Heart right ventricle (tissue), 16 donors: ENCODE measurements at regions not wholly inside any gene's neighbourhood (a gene's known extent, or its start where the extent isn't known, plus 50 kb on each side); places are given as distances from the start of the nearest gene placed in this dataset.

Source experiments
- ATAC-seq, 8 donors: fragments of 200-7000 bp; cut with Tn5 transposase; one replicate each; pipeline ENCODE4 v1.9.1; 2020; ENCODE audit warnings: mild to moderate bottlenecking in 8 of 8, moderate library complexity in 8 of 8, moderate number of reproducible peaks in 1 of 8
- DNase-seq, 2 donors: peaks; one replicate each; pipeline ENCODE4 v3.0.0-alpha.2; 2020
- H3K27ac ChIP-seq, 10 donors: fragments of 200-600 bp; sonication (generic) in 2 of 10; one replicate each; pipeline versions ENCODE4 v1.5.0 to v1.8.0; 2020 to 2022; ENCODE audit warnings: mild to moderate bottlenecking in 3 of 10
- H3K27me3 ChIP-seq, 7 donors: fragments of 200-600 bp; one replicate each; pipeline ENCODE4 v1.8.0; 2021 to 2022; ENCODE audit warnings: mild to moderate bottlenecking in 2 of 7
- H3K36me3 ChIP-seq, 9 donors: fragments of 200-600 bp; sonication (generic) in 1 of 9; one replicate each; pipeline versions ENCODE4 v1.5.0 to v1.8.0; 2020 to 2022; ENCODE audit warnings: mild to moderate bottlenecking in 2 of 9
- H3K4me1 ChIP-seq, 9 donors: fragments of 200-600 bp; sonication (generic) in 1 of 9; one replicate each; pipeline versions ENCODE4 v1.5.0 to v1.8.0; 2020 to 2022; ENCODE audit warnings: mild to moderate bottlenecking in 4 of 9
- H3K4me3 ChIP-seq, 10 donors: fragments of 200-600 bp; sonication (generic) in 2 of 10; one replicate each; pipeline versions ENCODE4 v1.5.0 to v1.8.0; 2020 to 2022; ENCODE audit warnings: mild to moderate bottlenecking in 7 of 10, moderate library complexity in 2 of 10
- H3K9me3 ChIP-seq, 11 donors: fragments of 200-600 bp in 10 of 11; sonication (generic) in 2 of 11; one replicate each; pipeline versions ENCODE4 v1.5.0 to v1.8.0; 2013 to 2022; ENCODE audit warnings: mild to moderate bottlenecking in 2 of 11, control low read depth in 1 of 11, moderate library complexity in 1 of 11
- WGBS, 2 donors: extraction: QIAGEN DNeasy Blood & Tissue Kit; methylation state at CpG; one replicate each; pipeline ENCODE4 v1.1.7; 2013; ENCODE audit warnings: inconsistent platforms in 1 of 2; 5-methylcytosine and 5-hydroxymethylcytosine counted together
- intact Hi-C, 10 donors: fragments of 100-400 bp; cut with DNase I; formaldehyde crosslinking; loops; one replicate each; pipeline versions ENCODE4 v1.11.1 to v1.14.2; 2022
- TF ChIP-seq, protein P1 (sequence below), 9 donors: fragments of 200-600 bp; sonication (generic) in 2 of 9; IDR thresholded peaks; one replicate each; pipeline versions ENCODE4 v1.5.0 to v1.8.0; 2021 to 2022; ENCODE audit warnings: antibody characterized with exemption in 9 of 9, mild to moderate bottlenecking in 5 of 9, moderate library complexity in 1 of 9
- donor health status: Arrhythmogenic right ventricular cardiomyopathy.
- donor health status: ischemic (EF 13 %, LVEDD 7.1; RV severe dilation, severe dysfunction).
- donor health status: healthy with polysubstance abuse.
- donor health status: DM: no; HTN: yes; CAD: no.
- donor health status: DM: no; HTN: no; CAD: no.
- donor health status: ischemic (EF 25% LVEDD 6.9; RV normal size, moderate dysfunction).
- donor health status: ischemic (EF 25% LVEDD 5.7; RV mildly dilated, moderate dysfunction).
- donor health status: healthy.
- donor health status: DM: yes; HTN: yes; CAD: no.
- donor health status: Ischemic cardiomyopathy.
- donor health status: ischemic (EF 35%, LVEDD 5.7; RV mildly dilated, moderate dysfunction).
- donor health status: nonischemic (EF 11% LVEDD 7.7; RV severe dilation, severe dysfunction).
- donor health status: DM: yes; HTN: yes; CAD: no.
- donor health status: PGD.
- donor health status: ischemic (EF 29% LVEDD 5.4; RV normal size, mild dysfunction).
- donor health status: nonischemic (EF 23%, LVEDD 6.1; RV moderate dilation, normal function).

DNA sequence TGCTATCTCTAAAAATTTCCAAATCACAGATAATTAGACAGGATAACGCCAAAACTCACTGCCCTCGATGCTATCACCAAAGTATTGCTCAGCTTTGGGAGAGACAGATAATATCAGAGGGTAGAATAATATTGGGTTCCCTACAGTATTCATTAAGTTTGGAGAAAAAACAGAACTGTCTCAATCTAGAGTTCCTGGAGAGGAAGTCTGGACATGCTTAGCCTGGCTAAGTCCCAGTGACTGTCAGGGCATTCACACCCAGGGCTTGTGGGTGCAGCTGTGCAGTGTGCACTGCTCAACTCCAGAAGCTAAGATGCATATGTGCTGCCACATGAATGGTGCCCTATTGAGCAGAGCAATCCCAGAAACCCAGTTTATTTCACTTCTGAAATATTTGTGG is 459.6 kb upstream of the DPH6 start:
- DNase-seq (no peak), ATAC-seq (no peak)
- Histone ChIP-seq H3K27ac (no peak overlapping the region), H3K27me3 (no peaks in the 10 kb centered on the region), H3K4me3 (no peak overlapping the region), H3K36me3 (no peaks in the 10 kb centered on the region), H3K9me3 (peaks cover 0 to 23% (median 9%) of the 10 kb centered on the region in 11 donors), H3K4me1 (peaks cover 0 to 11% (median 6%) of the 10 kb centered on the region in 9 donors)
- TF ChIP-seq, protein P1, sequence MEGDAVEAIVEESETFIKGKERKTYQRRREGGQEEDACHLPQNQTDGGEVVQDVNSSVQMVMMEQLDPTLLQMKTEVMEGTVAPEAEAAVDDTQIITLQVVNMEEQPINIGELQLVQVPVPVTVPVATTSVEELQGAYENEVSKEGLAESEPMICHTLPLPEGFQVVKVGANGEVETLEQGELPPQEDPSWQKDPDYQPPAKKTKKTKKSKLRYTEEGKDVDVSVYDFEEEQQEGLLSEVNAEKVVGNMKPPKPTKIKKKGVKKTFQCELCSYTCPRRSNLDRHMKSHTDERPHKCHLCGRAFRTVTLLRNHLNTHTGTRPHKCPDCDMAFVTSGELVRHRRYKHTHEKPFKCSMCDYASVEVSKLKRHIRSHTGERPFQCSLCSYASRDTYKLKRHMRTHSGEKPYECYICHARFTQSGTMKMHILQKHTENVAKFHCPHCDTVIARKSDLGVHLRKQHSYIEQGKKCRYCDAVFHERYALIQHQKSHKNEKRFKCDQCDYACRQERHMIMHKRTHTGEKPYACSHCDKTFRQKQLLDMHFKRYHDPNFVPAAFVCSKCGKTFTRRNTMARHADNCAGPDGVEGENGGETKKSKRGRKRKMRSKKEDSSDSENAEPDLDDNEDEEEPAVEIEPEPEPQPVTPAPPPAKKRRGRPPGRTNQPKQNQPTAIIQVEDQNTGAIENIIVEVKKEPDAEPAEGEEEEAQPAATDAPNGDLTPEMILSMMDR (IDR thresholded peaks at IDR 0.05), result no peak
- 60 to 71% methylated on average over 2 of the region's 2 CpGs for whole genome bisulfite sequencing, 2 donors
- intact Hi-C loops, result no loop called here

- TF ChIP-seq, protein P1 (IDR thresholded peaks at IDR 0.05), result no peak
- peaks cover 0 to 11% (median 6%) of the 10 kb centered on the region in 9 donors for H3K4me1 ChIP-seq
- DNase-seq, result no peak
- H3K36me3 ChIP-seq, result no peaks in the 10 kb centered on the region
- WGBS, 2 donors, result 38 to 43% methylated on average over 1 of the region's 1 CpG
- ATAC-seq, result no peak
- H3K9me3 ChIP-seq, result peaks cover 0 to 23% (median 9%) of the 10 kb centered on the region in 11 donors
- no peaks in the 10 kb centered on the region for H3K27me3 ChIP-seq
- H3K4me3 ChIP-seq, result no peak overlapping the region
- intact Hi-C loops, result no loop called here
- H3K27ac ChIP-seq, result no peak overlapping the region
Measured at GRCh38 chr15:36007699-36008098, 461.7 kb upstream of the DPH6 start.

- intact Hi-C loops, result no loop called here
- TF ChIP-seq, protein P1 (IDR thresholded peaks at IDR 0.05), result no peak
- DNase-seq, result no peak
- Histone ChIP-seq H3K4me1 (peaks cover 0 to 11% (median 6%) of the 10 kb centered on the region in 9 donors), H3K27ac (no peak overlapping the region), H3K36me3 (no peaks in the 10 kb centered on the region), H3K27me3 (no peaks in the 10 kb centered on the region), H3K9me3 (peaks cover 0 to 23% (median 9%) of the 10 kb centered on the region in 11 donors), H3K4me3 (no peak overlapping the region)
- no peak for ATAC-seq
Measured at GRCh38 chr15:36008719-36009118, 462.8 kb upstream of the DPH6 start.

GRCh38 chr15:36024031-36024688 is 478.2 kb upstream of the DPH6 start:
- Histone ChIP-seq H3K4me3 (no peak overlapping the region), H3K27me3 (no peaks in the 10 kb centered on the region), H3K27ac (no peak overlapping the region), H3K9me3 (no peaks in the 10 kb centered on the region), H3K36me3 (no peaks in the 10 kb centered on the region), H3K4me1 (peaks cover 0 to 15% (median 0%) of the 10 kb centered on the region in 9 donors)
- 66% methylated on average over 9 of the region's 9 CpGs for whole genome bisulfite sequencing, 2 donors
- TF ChIP-seq, protein P1 (IDR thresholded peaks at IDR 0.05), result no peak
- DNase-seq (peak in 1 of 2 donors; percentile 4), ATAC-seq (peak in 2 of 8 donors; percentile 51 to 56)
- intact Hi-C loops, result no loop called here
